HG03025 (cell line): ENCODE measurements at regions not wholly inside any gene's neighbourhood (a gene's known extent, or its start where the extent isn't known, plus 50 kb on each side); places are given as distances from the start of the nearest gene placed in this dataset.
"Not testable (repeated sequence)": the region's sequence is repeated elsewhere in the genome, so short reads cannot be mapped to it uniquely, and the experiment has no call there.

Experiments
- ATAC-seq: cut with Tn5 transposase; IDR thresholded peaks from one replicate; pipeline ENCODE4 v1.9.1; 2021; ENCODE audit warnings: mild to moderate bottlenecking, moderate library complexity; ENCODE audit not compliant: unreplicated experiment, low FRiP score

DNA sequence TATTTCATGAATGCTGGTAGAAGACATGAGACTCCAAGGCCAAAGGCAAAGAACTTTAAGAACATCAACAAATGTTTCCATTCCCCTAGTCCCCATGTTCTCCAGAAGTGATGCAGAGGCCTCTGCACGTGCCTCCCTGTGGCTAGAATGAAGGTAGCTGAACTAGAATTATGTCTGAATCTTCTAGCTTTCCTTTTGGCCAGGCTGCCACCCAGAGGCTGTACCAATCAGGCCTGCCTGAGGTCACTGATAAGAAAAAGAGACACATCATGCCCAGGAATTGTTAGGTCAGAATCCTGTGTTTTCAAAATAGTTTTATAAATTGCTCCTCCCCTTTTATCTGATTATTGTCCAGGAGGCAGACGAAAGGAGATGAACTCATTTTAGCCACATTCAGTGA, 188.0 kb upstream of the SLC16A7 start:
- ATAC-seq: no peak

DNA sequence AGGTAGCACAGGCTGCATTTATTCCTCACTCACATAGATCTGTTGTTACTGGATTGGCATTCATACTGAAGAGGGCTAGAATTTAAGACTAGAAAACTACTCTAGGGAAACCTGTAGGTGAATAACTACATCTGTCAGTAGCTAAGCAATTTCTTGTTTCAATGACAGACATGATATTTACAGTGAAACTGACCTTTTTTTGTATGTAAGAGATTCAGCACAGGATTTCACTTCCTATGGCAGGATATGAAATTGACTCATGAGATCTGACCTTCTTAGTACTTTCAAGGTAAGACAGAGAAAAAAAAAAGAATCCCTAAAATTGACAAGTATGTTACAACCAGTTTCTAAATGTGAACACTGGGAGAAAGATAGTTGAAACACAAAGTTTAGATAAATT, 189.8 kb upstream of the SLC16A7 start:
- ATAC-seq: no peak

DNA sequence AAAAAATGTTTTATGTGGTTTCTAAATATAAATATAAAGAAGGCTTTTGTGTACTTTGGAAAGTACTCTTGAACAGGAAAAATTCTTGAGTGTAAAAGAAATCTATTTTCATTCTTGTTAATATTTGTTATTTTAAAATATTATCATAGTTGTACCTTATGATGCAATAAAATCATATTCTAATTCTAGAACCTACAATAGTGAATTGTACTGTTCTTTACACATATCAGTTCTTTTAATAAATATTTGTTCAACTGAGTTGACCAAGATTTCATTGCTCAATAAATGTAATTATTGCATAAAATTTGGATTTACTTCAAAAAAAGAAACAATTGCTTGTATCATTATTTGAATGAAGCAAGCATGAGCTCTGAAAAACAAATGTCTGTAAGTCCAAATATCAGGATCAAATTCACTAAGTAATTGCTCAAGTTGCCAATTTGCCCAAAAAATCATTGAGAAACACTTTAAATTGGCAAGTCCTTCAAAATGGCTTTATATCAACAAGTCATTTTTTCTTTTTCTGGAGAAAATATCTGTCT, 191.6 kb upstream of the SLC16A7 start:
- ATAC-seq: no peak

DNA sequence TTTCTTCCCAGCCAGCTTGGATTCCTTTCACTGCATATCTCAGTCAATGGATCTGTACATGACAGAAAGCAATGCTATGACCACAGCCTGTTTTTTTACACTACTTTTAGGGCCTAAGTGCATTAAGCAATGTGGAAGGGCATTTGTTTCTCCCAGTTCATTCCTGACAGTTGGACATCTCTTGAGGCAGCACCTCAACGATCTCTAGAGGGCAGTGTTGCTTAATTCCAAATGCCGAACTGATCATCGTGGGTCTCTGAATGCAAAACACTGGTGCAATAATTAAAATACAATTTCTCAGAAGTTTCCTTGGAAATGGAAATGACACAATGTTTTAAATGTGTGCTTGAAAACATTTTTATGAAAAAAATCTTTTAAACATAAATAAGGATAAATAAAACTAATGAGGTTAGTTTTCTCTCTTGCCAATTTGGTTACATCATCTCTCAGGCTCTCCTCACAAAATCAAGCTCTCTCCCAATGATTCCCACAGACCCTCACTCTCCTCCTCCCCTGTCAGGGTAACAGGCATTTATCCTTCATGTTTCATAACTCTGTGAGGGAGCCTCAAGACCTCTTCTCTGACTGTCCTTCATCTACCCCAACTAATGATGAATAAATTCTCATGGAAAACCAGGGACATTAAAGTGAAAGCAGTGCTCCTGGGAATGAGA, 192.4 kb upstream of the SLC16A7 start:
- peak; percentile 56 for ATAC-seq

DNA sequence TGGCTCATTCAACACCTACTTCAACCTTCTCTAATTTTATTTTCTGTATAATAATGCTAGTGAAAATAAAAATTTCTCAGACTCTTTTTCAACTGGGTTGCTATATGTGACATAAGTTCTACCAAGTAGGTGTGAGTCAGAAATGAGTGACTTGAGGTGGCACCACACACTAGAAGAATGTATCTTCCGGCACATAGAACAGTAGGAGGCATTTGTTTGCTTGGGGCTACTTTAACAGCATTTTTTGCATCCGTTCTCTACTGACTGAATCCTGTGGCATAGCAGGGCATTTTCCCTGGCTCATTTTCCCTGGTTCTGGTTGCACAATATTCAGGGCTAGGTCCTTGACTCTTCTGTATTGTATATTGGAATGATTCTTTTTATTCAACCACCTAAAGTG, 194.0 kb upstream of the SLC16A7 start:
- no peak for ATAC-seq

DNA sequence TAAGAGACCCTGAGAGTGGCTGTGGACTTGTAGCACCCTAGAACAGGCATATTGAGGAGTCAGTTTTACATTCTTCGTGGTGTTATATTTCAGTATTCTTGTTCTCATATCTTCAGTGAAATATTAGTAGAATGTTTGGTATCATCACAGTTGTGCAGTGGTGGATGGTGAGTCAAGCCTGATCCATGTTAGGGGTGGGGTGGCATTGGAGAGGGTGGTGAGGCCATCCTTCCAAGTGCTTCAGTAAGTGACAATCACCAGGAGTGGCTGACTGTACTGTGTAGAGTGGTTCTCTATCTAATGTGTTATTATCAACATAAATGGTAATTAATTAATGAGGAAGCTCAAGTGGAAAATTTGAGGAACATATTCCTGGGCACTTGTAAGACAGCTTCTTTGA, 197.7 kb upstream of the SLC16A7 start:
- no peak for ATAC-seq

DNA sequence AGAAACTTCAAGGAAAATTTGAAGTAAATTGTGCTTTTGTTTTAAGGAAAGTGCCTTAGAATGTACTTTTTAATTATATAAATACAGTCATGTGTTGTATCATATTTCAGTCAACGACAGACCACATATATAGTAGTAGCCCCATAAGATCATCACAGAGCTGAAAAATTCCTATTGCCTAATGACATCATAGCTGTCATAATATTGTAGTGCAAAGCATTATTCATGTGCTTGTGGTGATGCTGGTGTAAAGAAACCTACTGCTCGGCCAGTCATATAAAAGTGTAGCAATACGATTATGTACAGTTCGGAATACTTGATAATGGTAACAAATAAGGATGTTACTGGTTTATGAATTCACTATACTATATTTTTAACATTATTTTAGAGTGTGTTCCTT, 198.9 kb upstream of the SLC16A7 start:
- ATAC-seq: no peak

DNA sequence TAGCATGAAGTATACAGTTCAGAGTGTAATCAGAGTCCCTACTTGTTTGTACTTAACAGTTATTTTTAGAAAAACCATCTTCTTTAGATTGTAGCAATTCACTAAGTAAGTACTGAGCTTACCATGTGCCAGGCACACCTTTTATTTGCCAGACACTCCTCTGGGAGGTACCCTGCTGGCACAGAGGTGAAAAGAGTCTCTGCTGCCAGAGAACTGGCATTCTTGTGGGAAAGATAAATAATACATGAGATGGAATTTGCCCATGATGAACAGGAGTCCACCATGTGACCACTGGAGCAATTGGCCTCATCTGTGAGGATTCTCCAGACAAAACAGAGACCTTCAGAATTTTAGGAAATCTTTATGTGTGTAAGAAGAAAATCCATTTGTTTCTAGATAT, 199.3 kb upstream of the SLC16A7 start:
- ATAC-seq: no peak

DNA sequence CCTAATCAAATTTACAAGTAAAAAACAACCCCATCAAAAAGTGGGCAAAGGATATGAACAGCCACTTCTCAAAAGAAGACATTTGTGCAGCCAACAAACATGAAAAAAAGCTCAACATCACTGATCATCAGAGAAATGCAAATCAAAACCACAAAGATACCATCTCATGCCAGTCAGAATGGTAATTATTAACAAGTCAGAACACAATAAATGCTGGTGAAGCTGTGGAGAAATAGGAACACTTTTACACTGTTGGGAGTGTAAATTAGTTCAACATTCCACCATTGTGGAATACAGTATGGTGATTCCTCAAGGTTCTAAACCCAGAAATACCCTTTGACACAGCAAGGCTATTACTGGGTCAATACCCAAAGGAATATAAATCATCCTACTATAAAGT, 200.5 kb upstream of the SLC16A7 start:
- ATAC-seq: not testable (repeated sequence)

DNA sequence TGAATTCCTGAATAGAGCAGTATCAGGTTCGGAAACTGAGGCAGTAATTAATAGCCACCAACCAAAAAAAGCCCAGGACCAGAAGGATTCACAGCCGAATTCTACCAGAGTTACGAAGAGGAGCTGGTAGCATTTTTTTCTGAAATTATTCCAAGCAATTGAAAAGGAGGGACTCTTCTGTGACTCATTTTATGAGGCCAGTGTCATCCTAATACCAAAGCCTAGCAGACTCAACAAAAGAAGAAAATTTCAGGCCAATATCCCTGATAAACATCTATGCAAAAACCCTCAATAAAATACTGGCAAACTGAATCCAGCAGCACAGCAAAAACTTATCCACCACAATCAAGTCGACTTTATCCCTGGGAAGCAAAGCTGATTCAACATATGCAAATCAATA, 202.3 kb upstream of the SLC16A7 start:
- ATAC-seq: no peak

DNA sequence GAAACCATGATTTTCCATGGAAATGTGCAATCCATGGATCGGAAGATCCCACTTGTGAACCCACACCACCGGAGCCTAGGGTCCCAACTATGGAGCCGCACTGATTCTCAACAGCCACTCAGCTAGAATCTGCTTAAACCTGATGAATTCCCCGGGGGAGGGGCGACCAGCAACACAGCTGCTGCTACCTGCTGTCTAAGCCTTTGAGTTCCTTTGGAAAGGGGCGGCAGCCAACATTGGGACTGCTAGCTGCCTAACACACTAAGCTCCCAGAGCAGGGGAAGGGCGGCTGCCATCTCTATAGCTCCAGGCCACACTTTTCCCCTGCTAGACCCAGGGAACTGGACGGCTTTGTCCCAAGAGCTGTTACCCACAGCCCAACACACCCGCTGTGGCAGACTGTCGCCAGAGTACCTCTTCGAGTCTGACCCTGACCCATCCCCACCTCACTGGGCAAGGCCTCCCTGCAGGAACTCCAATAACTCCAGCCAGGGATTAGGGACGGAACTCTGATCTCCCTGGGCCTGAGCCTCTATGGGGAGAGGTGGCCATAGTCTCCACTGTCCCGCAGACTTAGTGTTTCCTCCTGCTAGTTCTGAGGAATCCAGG, 205.8 kb upstream of the SLC16A7 start:
- no peak for ATAC-seq

DNA sequence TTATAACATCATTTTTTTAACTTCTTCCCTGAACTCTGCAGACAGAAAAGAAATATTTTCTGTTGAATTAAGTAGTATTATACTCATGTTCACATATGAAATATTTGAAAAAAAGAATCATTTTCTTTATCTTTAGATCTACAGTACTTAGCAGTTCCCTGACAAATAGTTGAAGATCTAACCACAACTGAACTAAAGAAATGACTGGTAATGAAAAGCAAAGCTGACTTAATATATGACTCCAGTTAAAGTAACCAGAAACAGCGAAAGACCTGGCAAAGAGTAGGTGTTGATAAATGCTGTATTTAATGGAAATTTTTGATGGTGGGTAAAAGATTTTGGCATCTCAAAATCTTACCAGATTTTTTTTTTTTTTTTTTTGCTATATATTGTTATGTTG, 207.1 kb upstream of the SLC16A7 start:
- no peak for ATAC-seq

DNA sequence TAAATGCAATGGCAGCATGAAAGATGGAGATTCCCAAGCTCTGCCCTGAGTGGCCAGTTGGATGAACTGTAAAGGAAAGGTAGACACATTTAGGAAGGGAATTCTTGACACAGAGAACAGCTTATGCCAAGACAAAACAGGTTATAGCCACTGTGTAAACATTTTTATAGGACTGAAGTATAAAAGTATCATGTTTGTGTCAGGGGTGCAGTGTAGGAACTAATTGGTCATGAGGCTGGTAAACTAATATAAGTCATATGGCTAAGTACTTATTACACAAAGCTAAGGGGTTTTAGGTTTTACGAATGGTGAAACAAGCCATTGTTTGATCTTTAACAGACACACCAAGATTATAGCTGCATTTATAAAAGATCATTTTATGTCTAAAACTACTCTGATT, 207.7 kb upstream of the SLC16A7 start:
- ATAC-seq: no peak

DNA sequence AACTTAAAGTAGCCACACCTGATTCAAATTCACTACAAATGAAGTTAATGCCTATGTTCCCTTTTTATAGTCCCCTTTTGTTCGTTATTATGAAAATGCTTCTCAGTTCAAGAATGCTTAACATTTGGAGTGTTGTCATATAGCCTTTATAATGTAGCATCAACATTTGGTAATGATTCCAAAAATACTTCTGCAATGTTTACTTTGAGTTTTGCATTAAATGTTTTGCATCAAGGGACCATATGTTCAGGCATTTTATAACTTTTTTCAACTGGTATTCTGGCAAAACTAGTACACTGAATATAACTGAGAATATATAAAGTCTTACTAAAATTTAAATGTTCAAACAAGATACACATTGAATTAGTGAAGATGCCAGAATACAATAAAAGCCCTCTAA, 209.6 kb upstream of the SLC16A7 start:
- ATAC-seq: no peak

DNA sequence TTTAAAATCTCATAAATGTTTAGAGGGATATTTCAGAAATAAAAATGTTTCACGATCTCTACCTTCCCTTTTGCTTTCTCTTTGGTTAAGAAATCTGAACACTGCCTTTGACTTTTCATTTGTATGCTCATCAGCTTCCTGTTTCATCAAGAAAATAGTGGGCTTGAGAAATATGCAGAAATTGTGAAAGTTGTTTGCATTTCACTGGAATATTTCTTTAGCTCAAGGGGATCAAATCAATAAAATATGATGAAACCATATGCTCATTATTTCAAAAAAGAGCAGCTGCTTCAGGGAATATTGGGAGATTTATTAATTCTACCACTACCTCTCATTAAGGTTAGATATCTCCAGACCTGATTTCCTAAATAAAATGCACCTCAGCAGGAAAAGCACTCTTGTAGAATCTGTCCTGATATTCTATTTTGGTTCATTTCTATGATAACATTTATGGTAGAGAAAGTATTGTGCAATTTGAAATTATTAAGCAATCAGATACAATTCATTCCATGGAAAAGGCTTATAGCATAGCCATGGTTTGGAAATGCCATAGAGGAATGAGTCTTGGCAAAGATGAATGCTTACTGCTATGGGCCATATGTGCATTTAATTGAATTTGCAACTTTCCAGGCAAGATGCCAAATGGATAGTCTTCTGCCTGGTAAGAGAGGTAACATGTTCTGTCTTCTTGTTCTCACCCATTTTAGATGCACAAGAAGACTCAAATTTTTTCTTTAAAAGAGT, 212.6 kb upstream of the SLC16A7 start:
- ATAC-seq: no peak

DNA sequence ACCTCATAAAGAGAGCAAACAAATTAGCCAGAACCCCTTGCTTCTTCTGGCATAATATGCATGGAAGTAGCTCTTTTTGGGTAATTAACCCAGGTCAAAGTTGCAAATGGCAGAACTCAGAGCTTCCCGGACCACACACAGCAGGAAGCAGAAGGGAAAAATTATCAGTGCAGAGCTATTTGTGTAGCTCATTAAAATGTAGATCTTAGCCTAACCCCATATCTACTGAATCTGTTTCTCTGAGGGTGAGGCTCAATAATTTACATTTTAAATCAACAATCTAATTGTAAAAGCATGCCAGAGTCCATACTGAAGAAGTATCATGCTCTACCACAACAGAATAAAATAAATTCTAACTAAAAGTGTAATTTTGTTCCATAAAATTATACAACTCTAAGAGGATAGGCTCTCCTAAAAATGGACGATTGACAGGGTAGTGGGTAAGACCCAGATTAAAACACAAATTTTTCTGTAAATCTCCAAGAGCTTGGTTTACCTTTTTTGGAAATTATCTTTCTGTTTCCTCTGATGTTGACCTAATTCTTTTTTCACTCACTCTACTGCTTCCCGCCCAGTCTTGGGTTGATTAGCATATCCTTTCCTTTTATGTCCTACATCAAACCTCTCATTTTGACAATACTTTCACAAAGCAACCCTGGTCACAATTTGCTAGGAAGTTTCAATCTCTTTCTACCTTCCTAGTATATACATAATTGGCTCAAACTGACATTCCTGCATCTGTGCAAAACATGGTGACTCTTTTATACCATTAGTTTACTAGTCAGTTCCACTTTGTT, 213.3 kb upstream of the SLC16A7 start:
- ATAC-seq: no peak

DNA sequence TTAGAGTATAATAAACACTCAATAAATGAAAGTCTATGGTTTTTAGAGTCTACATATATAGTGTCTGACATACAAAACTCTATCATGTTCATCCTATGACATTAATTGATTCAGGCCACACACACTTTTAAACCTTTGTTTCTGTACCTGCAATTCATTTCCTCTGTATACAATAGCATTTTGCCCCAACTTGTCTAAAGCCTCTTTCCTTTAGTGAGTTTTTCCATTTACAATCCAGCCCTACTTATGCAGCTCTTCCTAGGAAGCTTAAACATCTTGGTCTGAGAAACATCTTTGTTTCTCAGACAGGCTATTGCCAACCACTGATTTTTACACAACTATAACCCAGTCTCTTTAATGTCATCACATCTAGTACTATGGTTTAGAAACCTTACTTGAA, 214.7 kb upstream of the SLC16A7 start:
- no peak for ATAC-seq

DNA sequence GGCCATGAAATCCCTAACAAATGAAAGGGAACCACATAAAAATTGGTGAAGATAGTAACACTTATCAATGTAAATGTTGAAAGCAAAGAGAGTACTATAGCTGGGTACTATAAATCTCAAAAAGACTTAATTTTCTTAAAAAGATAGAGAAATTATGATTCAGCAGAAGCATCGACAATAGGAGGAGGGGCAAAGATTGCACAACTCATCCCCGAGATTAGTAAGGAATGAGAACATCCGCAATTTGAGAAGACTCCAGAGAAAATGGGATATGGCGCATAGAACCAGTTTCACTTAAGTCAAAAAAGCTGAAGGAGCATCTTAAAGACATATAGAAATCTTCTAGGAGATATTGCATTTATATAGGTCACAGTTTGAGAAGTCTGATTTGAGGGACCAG, 220.2 kb upstream of the SLC16A7 start:
- no peak for ATAC-seq

DNA sequence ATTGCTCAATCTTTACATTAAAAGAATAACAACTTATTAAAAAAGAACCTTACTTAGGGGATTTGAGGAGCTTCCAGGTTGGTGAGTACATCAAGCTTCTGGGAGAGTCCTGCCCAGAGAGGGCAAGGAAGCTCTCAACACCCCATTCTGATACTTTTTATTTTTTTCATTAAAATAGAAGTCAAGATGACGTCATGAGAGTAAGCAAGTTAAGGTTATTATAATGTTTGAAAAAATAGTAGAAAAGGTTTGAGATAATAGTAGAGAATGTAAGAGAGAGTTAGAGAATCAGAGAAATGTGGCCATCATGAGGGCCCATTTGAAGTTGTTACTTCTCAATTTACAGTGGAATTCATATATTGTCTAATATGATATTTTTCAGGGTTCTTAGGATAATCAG, 221.0 kb upstream of the SLC16A7 start:
- no peak for ATAC-seq

DNA sequence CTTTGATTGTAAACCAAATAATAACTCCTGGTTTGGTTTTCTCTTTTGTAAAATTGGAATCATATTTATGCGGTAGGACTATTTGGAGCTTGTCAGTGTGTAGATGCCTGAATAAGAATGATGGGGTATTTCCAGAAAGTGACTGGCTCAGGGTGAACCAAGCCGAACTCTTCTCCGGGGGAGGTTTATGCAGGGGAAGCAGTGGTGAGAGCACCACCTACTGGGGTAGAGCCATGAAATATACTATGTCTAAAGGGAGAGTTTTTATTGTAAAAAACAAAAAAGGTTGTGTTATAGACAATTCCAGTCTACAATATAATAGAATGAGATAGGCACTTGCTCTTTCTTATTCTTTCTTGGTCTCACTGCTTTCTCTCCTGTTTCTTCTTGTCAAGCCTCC, 222.9 kb upstream of the SLC16A7 start:
- no peak for ATAC-seq

DNA sequence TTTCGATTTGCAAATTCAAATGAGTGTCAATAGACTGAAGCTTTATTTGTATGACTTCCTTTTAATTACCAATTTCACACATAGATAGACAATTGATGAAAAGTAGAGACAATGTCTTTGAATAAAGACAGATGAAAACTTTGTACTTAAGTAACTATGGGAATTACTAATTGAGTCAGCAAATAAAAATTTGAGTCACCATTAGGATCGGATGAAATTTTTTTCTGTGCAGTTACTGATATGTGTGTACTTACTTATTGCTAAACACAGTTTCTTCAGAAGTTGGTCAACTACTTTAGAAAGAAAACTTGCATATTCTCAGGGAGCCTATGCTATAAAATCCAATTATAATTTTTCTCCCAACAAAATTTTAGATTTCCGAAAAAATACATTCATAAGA, 224.9 kb upstream of the SLC16A7 start:
- no peak for ATAC-seq
